Glutamatergic neuron (in vitro differentiated cells): ENCODE measurements at regions not wholly inside any gene's neighbourhood (a gene's known extent, or its start where the extent isn't known, plus 50 kb on each side); places are given as distances from the start of the nearest gene placed in this dataset.

Experiments used
- DNase-seq: peaks from one replicate; pipeline ENCODE4 v3.0.0; 2022
- H3K27ac Mint-ChIP-seq: one replicate; pipeline ENCODE4 v1.8.0; 2020; ENCODE audit warnings: mild to moderate bottlenecking, mixed read lengths, inconsistent platforms; ENCODE audit not compliant: unreplicated experiment
- H3K27me3 Mint-ChIP-seq: one replicate; pipeline ENCODE4 v1.8.0; 2020; ENCODE audit warnings: mild to moderate bottlenecking, moderate library complexity, mixed read lengths, inconsistent platforms; ENCODE audit not compliant: unreplicated experiment
- H3K36me3 Mint-ChIP-seq: one replicate; pipeline ENCODE4 v1.8.0; 2020; ENCODE audit warnings: mild to moderate bottlenecking, mixed read lengths, inconsistent platforms; ENCODE audit not compliant: unreplicated experiment
- H3K4me1 Mint-ChIP-seq: one replicate; pipeline ENCODE4 v1.8.0; 2020; ENCODE audit warnings: mild to moderate bottlenecking, low read depth, mixed read lengths, inconsistent platforms; ENCODE audit not compliant: unreplicated experiment
- H3K4me3 Mint-ChIP-seq: one replicate; pipeline ENCODE4 v1.8.0; 2020; ENCODE audit warnings: mild to moderate bottlenecking, mixed read lengths, inconsistent platforms; ENCODE audit not compliant: unreplicated experiment
- H3K9me3 Mint-ChIP-seq: one replicate; pipeline ENCODE4 v1.8.0; 2020; ENCODE audit warnings: mild to moderate bottlenecking, moderate library complexity, mixed read lengths, inconsistent platforms; ENCODE audit not compliant: unreplicated experiment
- TF ChIP-seq, protein P1 (sequence below): fragments of 200-600 bp; sonication (generic); IDR thresholded peaks from one replicate; pipeline ENCODE4 v1.5.0; 2021; ENCODE audit not compliant: partially characterized antibody, unreplicated experiment

GRCh38 chr9:100937382-100937781, 91.1 kb upstream of the PLPPR1 start:
- Mint-ChIP-seq H3K4me1 (no peaks in the 10 kb centered on the region), H3K9me3 (peaks cover 2% of the 10 kb centered on the region), H3K27me3 (no peaks in the 10 kb centered on the region), H3K27ac (no peak overlapping the region), H3K36me3 (no peaks in the 10 kb centered on the region), H3K4me3 (no peak overlapping the region)
- TF ChIP-seq, protein P1, sequence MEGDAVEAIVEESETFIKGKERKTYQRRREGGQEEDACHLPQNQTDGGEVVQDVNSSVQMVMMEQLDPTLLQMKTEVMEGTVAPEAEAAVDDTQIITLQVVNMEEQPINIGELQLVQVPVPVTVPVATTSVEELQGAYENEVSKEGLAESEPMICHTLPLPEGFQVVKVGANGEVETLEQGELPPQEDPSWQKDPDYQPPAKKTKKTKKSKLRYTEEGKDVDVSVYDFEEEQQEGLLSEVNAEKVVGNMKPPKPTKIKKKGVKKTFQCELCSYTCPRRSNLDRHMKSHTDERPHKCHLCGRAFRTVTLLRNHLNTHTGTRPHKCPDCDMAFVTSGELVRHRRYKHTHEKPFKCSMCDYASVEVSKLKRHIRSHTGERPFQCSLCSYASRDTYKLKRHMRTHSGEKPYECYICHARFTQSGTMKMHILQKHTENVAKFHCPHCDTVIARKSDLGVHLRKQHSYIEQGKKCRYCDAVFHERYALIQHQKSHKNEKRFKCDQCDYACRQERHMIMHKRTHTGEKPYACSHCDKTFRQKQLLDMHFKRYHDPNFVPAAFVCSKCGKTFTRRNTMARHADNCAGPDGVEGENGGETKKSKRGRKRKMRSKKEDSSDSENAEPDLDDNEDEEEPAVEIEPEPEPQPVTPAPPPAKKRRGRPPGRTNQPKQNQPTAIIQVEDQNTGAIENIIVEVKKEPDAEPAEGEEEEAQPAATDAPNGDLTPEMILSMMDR: no peak
- DNase-seq: no peak

DNA sequence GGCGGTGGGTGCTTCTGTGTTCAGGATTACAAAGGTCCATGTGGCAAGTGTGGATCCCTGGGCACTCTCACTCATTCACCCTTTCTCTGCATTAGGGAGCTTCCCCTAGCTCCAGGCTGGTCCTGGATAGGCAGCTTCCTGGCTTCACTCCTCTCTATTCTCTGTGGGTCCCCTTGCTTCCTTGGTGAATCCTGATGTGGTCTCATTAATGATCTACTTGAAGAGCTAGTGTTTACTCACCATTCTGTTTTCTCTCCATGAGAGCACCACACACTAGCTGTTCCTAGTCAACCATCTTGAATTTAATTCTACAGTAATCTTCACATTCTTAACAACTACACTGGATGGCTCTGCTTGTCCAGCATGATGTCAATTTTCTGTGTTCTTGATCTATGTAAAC, 90.0 kb upstream of the PLPPR1 start:
- DNase-seq: no peak
- Mint-ChIP-seq H3K27me3 (no peaks in the 10 kb centered on the region), H3K4me1 (no peaks in the 10 kb centered on the region), H3K4me3 (no peak overlapping the region), H3K36me3 (no peaks in the 10 kb centered on the region), H3K27ac (no peak overlapping the region), H3K9me3 (peaks cover 2% of the 10 kb centered on the region)
- TF ChIP-seq, protein P1: no peak

- Mint-ChIP-seq H3K27ac (no peak overlapping the region), H3K9me3 (peaks cover 2% of the 10 kb centered on the region), H3K4me1 (no peaks in the 10 kb centered on the region), H3K4me3 (no peak overlapping the region), H3K36me3 (no peaks in the 10 kb centered on the region), H3K27me3 (no peaks in the 10 kb centered on the region)
- TF ChIP-seq, protein P1: no peak
- DNase-seq: no peak
These were observed 88.9 kb upstream of the PLPPR1 start for GRCh38 chr9:100939636-100940035.

- Mint-ChIP-seq H3K4me3 (no peak overlapping the region), H3K36me3 (no peaks in the 10 kb centered on the region), H3K9me3 (no peaks in the 10 kb centered on the region), H3K4me1 (peaks cover 1% of the 10 kb centered on the region), H3K27ac (no peak overlapping the region), H3K27me3 (peaks cover 2% of the 10 kb centered on the region)
- no peak for DNase-seq
- TF ChIP-seq, protein P1: no peak
These were observed 69.3 kb upstream of the PLPPR1 start for GRCh38 chr9:100959226-100959625.
